AG10803 (cell line): ENCODE measurements at regions not wholly inside any gene's neighbourhood (a gene's known extent, or its start where the extent isn't known, plus 50 kb on each side); places are given as distances from the start of the nearest gene placed in this dataset.
"Not testable (repeated sequence)": the region's sequence is repeated elsewhere in the genome, so short reads cannot be mapped to it uniquely, and the experiment has no call there.

Experiments used
- DNase-seq: peaks from one replicate; pipeline ENCODE4 v3.0.0; 2010; ENCODE audit warnings: low read depth
- H3K4me3 ChIP-seq: 2 replicates; pipeline ENCODE4 v1.5.1; 2011; ENCODE audit warnings: mild to moderate bottlenecking, low read length, control low read depth
- TF ChIP-seq, protein P1 (sequence below): conservative IDR thresholded peaks from 2 replicates; pipeline ENCODE4 v1.5.1; 2011; ENCODE audit warnings: mild to moderate bottlenecking, low read length, control low read depth, inconsistent platforms

DNA sequence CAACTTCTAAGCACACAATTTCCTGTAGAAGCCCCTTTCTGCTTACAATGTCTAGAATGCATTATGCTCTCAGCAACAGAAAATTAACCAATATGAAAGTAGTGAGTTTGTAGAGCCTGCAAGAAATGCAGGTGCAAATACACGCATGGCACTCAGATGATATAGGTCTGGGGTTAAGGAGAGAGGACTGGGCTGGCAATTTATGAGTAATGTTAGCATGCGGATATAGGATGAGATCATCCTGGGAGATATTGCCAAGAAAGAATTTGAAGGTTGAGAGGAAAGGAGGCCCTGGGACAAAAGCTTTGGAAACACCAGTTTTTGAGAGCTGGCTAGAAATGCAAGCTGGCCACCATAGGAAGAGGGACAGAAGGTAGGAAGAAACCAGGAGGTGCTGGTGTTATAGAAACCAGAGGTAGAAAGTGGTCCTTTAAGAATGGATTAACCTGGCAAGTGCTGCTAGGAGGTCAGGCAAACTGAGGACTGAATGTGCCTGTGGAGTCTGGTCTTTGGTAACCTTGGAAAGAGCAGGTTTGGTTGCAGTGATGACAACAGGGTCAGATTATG, 183.2 kb upstream of the MYLIP start:
- TF ChIP-seq, protein P1, sequence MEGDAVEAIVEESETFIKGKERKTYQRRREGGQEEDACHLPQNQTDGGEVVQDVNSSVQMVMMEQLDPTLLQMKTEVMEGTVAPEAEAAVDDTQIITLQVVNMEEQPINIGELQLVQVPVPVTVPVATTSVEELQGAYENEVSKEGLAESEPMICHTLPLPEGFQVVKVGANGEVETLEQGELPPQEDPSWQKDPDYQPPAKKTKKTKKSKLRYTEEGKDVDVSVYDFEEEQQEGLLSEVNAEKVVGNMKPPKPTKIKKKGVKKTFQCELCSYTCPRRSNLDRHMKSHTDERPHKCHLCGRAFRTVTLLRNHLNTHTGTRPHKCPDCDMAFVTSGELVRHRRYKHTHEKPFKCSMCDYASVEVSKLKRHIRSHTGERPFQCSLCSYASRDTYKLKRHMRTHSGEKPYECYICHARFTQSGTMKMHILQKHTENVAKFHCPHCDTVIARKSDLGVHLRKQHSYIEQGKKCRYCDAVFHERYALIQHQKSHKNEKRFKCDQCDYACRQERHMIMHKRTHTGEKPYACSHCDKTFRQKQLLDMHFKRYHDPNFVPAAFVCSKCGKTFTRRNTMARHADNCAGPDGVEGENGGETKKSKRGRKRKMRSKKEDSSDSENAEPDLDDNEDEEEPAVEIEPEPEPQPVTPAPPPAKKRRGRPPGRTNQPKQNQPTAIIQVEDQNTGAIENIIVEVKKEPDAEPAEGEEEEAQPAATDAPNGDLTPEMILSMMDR: no peak
- no peak overlapping the region for H3K4me3 ChIP-seq
- DNase-seq: peak; percentile 34

DNA sequence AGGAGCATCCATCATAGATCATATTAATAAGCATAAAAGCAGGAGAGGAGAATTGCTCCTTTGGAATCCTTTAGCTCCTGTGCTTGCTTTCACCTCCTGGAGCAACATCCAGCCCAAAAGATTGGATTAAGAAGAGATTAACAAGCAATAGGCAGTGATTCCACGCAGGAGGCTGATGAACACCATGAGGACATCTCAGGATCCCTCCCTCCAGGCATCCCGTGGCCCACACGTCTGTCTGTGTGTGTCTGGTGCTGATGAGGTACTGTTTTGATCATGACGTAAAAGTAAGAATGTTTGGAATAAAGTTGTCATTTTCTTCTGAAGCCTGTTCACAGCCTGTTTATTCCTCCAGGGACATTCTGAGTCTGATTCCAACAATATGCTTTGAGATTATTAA, 185.5 kb upstream of the MYLIP start:
- no peak for DNase-seq
- no peak overlapping the region for H3K4me3 ChIP-seq
- TF ChIP-seq, protein P1: no peak

DNA sequence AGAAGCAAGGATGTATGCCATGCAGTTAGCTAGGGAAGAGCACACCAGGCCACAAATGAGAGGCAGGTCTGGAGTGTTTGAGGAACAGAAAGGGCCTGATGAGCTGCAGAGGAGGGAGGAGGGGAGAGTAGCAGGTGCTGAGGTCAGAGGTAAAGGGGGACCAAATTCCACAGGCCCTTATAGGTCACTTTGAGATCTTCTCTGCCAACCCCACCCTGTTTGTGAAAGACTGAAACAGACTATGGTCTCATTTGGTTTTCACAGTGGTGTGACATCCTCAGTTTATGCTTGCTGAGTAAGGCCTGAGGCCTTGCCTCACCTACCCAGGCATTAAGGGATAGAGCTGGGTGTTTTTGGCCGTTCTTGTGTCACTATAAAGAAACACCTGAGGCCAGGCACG, 187.7 kb upstream of the MYLIP start:
- DNase-seq: no peak
- TF ChIP-seq, protein P1: no peak
- no peak overlapping the region for H3K4me3 ChIP-seq

DNA sequence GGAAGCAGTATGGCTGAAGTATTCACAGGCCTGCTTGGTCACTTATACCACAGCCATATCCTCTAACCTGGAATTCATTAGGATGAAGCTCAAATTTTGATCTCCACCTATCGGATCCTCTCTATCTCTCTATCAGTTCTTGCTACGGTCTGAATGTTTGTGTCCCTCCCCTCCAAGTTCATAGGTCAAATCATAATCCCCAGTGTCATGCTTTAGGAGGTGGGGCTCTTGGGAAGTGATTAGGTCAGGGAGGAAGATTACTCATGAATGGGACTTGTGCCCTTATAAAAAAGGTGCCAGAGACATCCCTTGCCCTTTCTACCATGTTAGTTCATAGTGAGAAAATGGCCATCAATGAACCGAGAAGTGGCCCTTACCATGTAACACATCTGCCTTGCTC, 190.8 kb upstream of the MYLIP start:
- DNase-seq: no peak
- TF ChIP-seq, protein P1: no peak
- no peak overlapping the region for H3K4me3 ChIP-seq

DNA sequence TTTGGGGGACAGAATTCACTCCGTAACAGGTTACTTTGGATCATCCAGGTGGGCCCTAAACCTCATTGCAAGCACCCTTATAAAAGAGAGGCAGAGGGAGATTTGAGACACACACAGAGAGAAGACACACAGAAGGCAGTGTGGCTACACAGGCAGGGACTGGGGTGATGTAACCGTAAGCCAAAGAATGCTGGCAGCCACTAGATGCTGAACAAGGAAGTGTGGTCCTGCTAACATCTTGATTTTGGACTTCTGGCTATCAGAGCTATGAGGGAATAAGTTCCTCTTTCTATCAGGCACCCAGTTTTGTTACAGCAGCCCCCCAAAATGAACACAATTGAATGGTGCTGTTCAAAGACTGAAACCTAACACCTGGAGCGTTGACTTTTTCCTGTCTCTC, 191.3 kb upstream of the MYLIP start:
- no peak overlapping the region for H3K4me3 ChIP-seq
- TF ChIP-seq, protein P1: no peak
- no peak for DNase-seq

DNA sequence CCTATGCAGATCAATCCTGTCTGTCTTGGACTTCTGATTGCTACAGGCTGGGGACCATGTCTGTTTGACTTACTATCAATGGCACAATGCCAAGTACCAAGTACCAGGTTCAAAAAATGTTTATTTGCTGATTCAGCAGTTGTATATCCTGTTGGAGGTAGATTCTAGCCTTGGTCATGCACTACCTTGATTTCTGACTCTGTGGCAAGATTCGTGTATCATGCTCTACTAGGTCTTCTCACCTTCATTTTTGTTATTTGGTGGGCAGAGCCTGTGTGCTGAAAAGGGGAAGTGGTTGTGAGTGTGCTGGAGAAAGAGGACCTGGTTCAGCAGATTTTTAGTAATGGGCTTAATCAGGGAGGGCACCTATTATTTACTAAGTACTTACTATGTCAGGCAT, 192.4 kb upstream of the MYLIP start:
- DNase-seq: no peak

DNA sequence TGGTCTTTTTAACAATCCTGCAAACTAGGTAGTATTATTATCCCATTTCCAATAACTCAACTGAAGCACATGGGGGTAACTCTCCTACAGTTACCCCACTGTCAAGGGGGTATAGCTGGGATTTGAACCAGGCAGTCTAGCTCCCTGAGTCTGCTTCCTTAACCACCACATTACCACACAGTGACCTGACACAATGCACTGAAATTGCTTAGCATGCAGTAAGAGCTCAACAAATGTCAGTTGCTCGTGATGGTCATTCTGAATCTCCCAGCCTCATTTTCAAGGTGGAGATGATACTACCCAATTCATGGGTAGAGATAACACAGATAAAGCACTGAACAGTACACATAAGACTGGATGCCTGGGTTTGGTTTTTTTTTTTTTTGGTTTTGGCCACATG, 193.2 kb upstream of the MYLIP start:
- TF ChIP-seq, protein P1: no peak
- DNase-seq: no peak
- H3K4me3 ChIP-seq: no peak overlapping the region

More for the DNA sequence above, 192.4 kb upstream of the MYLIP start:
- TF ChIP-seq, protein P1: no peak
- H3K4me3 ChIP-seq: no peak overlapping the region

DNA sequence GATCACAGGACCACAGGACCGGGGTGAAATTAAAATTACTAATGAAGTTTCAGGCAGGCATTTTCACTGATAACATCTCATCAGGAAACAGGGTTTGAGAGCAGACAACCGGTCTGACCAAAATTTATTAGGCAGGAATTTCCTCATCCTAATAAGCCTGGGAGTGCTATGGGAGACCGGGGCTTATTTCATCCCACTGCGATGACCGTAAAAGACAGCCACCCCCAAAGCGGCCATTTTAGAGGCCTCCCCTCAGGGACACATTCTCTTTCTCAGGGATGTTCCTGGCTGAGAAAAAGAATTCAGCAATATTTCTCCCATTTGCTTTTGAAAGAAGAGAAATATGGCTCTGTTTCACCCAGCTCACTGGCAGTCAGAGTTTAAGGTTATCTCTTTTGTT, 197.2 kb upstream of the MYLIP start:
- H3K4me3 ChIP-seq, DNase-seq: not testable (repeated sequence)
